ENCODE measurements at regions not wholly inside any gene's neighbourhood (a gene's known extent, or its start where the extent isn't known, plus 50 kb on each side); places are given as distances from the start of the nearest gene placed in this dataset.

GRCh38 chr11:11178671-11179638, 174.1 kb downstream of the CSNK2A3 start:
- Histone ChIP-seq H3K36me3 (ENCODE audit: control insufficient read depth in 1 of 2, insufficient read depth in 2 of 2, low read length in 2 of 2) (no peaks in the 10 kb centered on the region), H3K79me2 (ENCODE audit: insufficient read depth, low read length) (no peaks in the 10 kb centered on the region), H3K9me3 (ENCODE audit: control insufficient read depth in 1 of 2, insufficient read depth in 1 of 2, low read depth in 1 of 2, low read length in 2 of 2) (no peaks in the 10 kb centered on the region), H3K4me1 (ENCODE audit: control insufficient read depth in 1 of 2, insufficient read depth in 2 of 2, low read length in 2 of 2) (peaks cover 0 to 9% of the 10 kb centered on the region in 2 experiments; a peak in 2 of 4 replicates), H3K4me3 (replicated peaks in 1 of 2; ENCODE audit: low read depth in 1 of 2, low read length in 2 of 2) (no peak overlapping the region), H3K27ac (ENCODE audit: low read depth, low read length) (no peak overlapping the region), H3K27me3 (ENCODE audit: insufficient read depth, low read length) (no peaks in the 10 kb centered on the region), H3K4me2 (ENCODE audit: low read length) (peak overlapping the region; percentile 2), H2AFZ (ENCODE audit: low read depth, low read length, poor library complexity, severe bottlenecking) (no peak overlapping the region), H3K9ac (ENCODE audit: low read length) (no peak overlapping the region), H4K20me1 (ENCODE audit: insufficient read depth) (no peaks in the 10 kb centered on the region), H3K9me2 (ENCODE audit: insufficient read depth) (no peaks in the 10 kb centered on the region)
- intact Hi-C loops (cut with micrococcal nuclease) = no loop called here
- no TSS peak for BruUV-seq (replicated peaks)
- ChIA-PET RAD21 (ENCODE audit: low non-redundant PET in 1 of 2, low total read pairs in 2 of 2, uncharacterized antibody in 2 of 2, unreplicated experiment in 2 of 2) (no interaction called here), POLR2A (interaction anchor here (1.2 kb wide), 1 partner anchor 21 kb away, joined by 3 read pairs; no protein-coding TSS in a partner anchor), CTCF (no interaction called here)
- TF ChIP-seq JUND (IDR thresholded peaks at IDR 0.05) (no peak), POLR2A (IDR thresholded peaks at IDR 0.05; ENCODE audit: borderline replicate concordance, extremely low read depth, insufficient read depth, insufficient read length) (no peak), SP1 (IDR thresholded peaks at IDR 0.05; ENCODE audit: low read depth) (no peak), CTCF (IDR thresholded peaks at IDR 0.05 in 2 of 3, conservative IDR thresholded peaks at IDR 0.05 in 1 of 3; ENCODE audit: borderline replicate concordance in 1 of 3, insufficient read depth in 1 of 3, low read depth in 2 of 3, low read length in 2 of 3) (no peak), ZNF274 (IDR thresholded peaks at IDR 0.05; ENCODE audit: low read depth, low read length) (no peak), ZBTB33 (IDR thresholded peaks at IDR 0.05; ENCODE audit: extremely low read depth, insufficient replicate concordance, low read length) (no peak), CBX3 (IDR thresholded peaks at IDR 0.05; ENCODE audit: low read depth) (no peak), ZFX (IDR thresholded peaks at IDR 0.05) (no peak), FOSL1 (IDR thresholded peaks at IDR 0.05; ENCODE audit: low read depth) (no peak), RAD21 (IDR thresholded peaks at IDR 0.05; ENCODE audit: low read depth) (no peak), YY1 (IDR thresholded peaks at IDR 0.05; ENCODE audit: extremely low read depth, insufficient replicate concordance, low read depth, low read length) (no peak), EZH2 (IDR thresholded peaks at IDR 0.05) (no peak)
- ATAC-seq (peak; percentile 80), DNase-seq (ENCODE audit: low read depth, low spot score) (peak; percentile 23)

Measured in HCT116 (cell line).